Prostate gland (tissue), 2 donors: ENCODE measurements at regions not wholly inside any gene's neighbourhood (a gene's known extent, or its start where the extent isn't known, plus 50 kb on each side); places are given as distances from the start of the nearest gene placed in this dataset.

ENCODE experiments used
- DNase-seq: peaks from one replicate; pipeline ENCODE4 v3.0.0-alpha.2; 2019; ENCODE audit warnings: low spot score
- H3K27ac ChIP-seq, 2 donors: fragments of 200-600 bp; sonication (generic); 2 replicates each; pipeline ENCODE4 v1.5.1; 2017 to 2019
- H3K27me3 ChIP-seq: fragments of 200-600 bp; sonication (generic); replicated peaks from 2 replicates; pipeline ENCODE4 v1.5.1; 2019; ENCODE audit not compliant: insufficient read depth
- H3K36me3 ChIP-seq, 2 donors: fragments of 200-600 bp; sonication (generic); 1 replicate in 1 of 2; 2 replicates in 1 of 2; pipeline versions ENCODE4 v1.5.1 to v1.8.1; 2017 to 2019
- H3K4me1 ChIP-seq: fragments of 200-600 bp; sonication (generic); replicated peaks from 2 replicates; pipeline ENCODE4 v1.5.1; 2019
- H3K4me3 ChIP-seq, 2 donors: fragments of 200-600 bp; sonication (generic); 2 replicates each; pipeline ENCODE4 v1.5.1; 2017 to 2019
- H3K9me3 ChIP-seq: fragments of 200-600 bp; sonication (generic); 2 replicates; pipeline ENCODE4 v1.5.1; 2017
- CTCF ChIP-seq, 4 experiments: fragments of 200-600 bp in 2 of 4; fragments of 450-650 bp in 2 of 4; sonication (generic) in 2 of 4; IDR thresholded peaks; 1 replicate in 3 of 4; 2 replicates in 1 of 4; pipeline ENCODE4 v1.5.1; 2016 to 2019; ENCODE audit warnings: antibody characterized with exemption in 4 of 4, mild to moderate bottlenecking in 2 of 4, moderate library complexity in 2 of 4
- POLR2A ChIP-seq: fragments of 450-650 bp; IDR thresholded peaks from one replicate; pipeline ENCODE4 v1.6.1; 2016; ENCODE audit warnings: antibody characterized with exemption, mild to moderate bottlenecking
- POLR2AphosphoS5 ChIP-seq: sonication (generic); formaldehyde crosslinking; IDR thresholded peaks from one replicate; pipeline ENCODE4 v1.6.1; 2017; ENCODE audit warnings: antibody characterized with exemption
- WGBS: methylation state at CpG from one replicate; pipeline ENCODE4 v1.1.5; 2018; 5-methylcytosine and 5-hydroxymethylcytosine counted together
- intact Hi-C: fragments of 100-400 bp; cut with DNase I; formaldehyde crosslinking; loops from one replicate; pipeline ENCODE4 v1.14.2; 2022

- WGBS, result 91% methylated on average over 2 of the region's 2 CpGs
- no peak for TF ChIP-seq CTCF (IDR thresholded peaks at IDR 0.05)
- TF ChIP-seq POLR2AphosphoS5, result no peak
- TF ChIP-seq POLR2A, result no peak
- no peaks in the 10 kb centered on the region for H3K27me3 ChIP-seq
These were observed 66.3 kb upstream of the C1QTNF7 start for GRCh38 chr4:15361529-15361928.

GRCh38 chr4:15362541-15362940 lies 65.3 kb upstream of the C1QTNF7 start:
- Histone ChIP-seq H3K27me3 (no peaks in the 10 kb centered on the region), H3K4me3 (no peak overlapping the region), H3K9me3 (no peaks in the 10 kb centered on the region), H3K4me1 (no peaks in the 10 kb centered on the region), H3K36me3 (no peaks in the 10 kb centered on the region), H3K27ac (no peak overlapping the region)
- DNase-seq, result no peak
- WGBS, result 47% methylated on average over 2 of the region's 2 CpGs
- intact Hi-C loops, result no loop called here
- TF ChIP-seq POLR2A, result no peak
- no peak for TF ChIP-seq POLR2AphosphoS5
- no peak for TF ChIP-seq CTCF (IDR thresholded peaks at IDR 0.05)

More at GRCh38 chr4:15361529-15361928, 66.3 kb upstream of the C1QTNF7 start:
- Histone ChIP-seq H3K9me3 (no peaks in the 10 kb centered on the region), H3K4me1 (no peaks in the 10 kb centered on the region), H3K27ac (no peak overlapping the region), H3K4me3 (no peak overlapping the region), H3K36me3 (no peaks in the 10 kb centered on the region)
- intact Hi-C loops, result no loop called here
- DNase-seq, result no peak

- no peaks in the 10 kb centered on the region for H3K27me3 ChIP-seq
- DNase-seq, result no peak
- intact Hi-C loops, result no loop called here
- H3K4me3 ChIP-seq, result no peak overlapping the region
- H3K4me1 ChIP-seq, result no peaks in the 10 kb centered on the region
- no peaks in the 10 kb centered on the region for H3K9me3 ChIP-seq
- no peaks in the 10 kb centered on the region for H3K36me3 ChIP-seq
- TF ChIP-seq POLR2A, result no peak
- TF ChIP-seq CTCF (IDR thresholded peaks at IDR 0.05), result no peak
- TF ChIP-seq POLR2AphosphoS5, result no peak
- no peak overlapping the region for H3K27ac ChIP-seq
These were observed 63.6 kb upstream of the C1QTNF7 start for GRCh38 chr4:15364183-15364582.

- H3K4me3 ChIP-seq, result no peak overlapping the region
- DNase-seq, result no peak
- no peaks in the 10 kb centered on the region for H3K36me3 ChIP-seq
- WGBS, result 29% methylated on average over 1 of the region's 1 CpG
- H3K4me1 ChIP-seq, result no peaks in the 10 kb centered on the region
- no peak overlapping the region for H3K27ac ChIP-seq
- no peaks in the 10 kb centered on the region for H3K27me3 ChIP-seq
- intact Hi-C loops, result no loop called here
- H3K9me3 ChIP-seq, result no peaks in the 10 kb centered on the region
- no peak for TF ChIP-seq POLR2A
- no peak for TF ChIP-seq CTCF (IDR thresholded peaks at IDR 0.05)
- TF ChIP-seq POLR2AphosphoS5, result no peak
These were observed 62.2 kb upstream of the C1QTNF7 start for GRCh38 chr4:15365641-15366040.

- no peaks in the 10 kb centered on the region for H3K36me3 ChIP-seq
- no peak overlapping the region for H3K4me3 ChIP-seq
- no peaks in the 10 kb centered on the region for H3K9me3 ChIP-seq
- H3K27ac ChIP-seq, result no peak overlapping the region
- no peaks in the 10 kb centered on the region for H3K27me3 ChIP-seq
- no peak for DNase-seq
- intact Hi-C loops, result no loop called here
- WGBS, result 24% methylated on average over 1 of the region's 1 CpG
- TF ChIP-seq POLR2A, result no peak
- H3K4me1 ChIP-seq, result no peaks in the 10 kb centered on the region
These were observed 61.1 kb upstream of the C1QTNF7 start for GRCh38 chr4:15366721-15367120.
